ENCODE measurements at regions not wholly inside any gene's neighbourhood (a gene's known extent, or its start where the extent isn't known, plus 50 kb on each side); places are given as distances from the start of the nearest gene placed in this dataset.

DNA sequence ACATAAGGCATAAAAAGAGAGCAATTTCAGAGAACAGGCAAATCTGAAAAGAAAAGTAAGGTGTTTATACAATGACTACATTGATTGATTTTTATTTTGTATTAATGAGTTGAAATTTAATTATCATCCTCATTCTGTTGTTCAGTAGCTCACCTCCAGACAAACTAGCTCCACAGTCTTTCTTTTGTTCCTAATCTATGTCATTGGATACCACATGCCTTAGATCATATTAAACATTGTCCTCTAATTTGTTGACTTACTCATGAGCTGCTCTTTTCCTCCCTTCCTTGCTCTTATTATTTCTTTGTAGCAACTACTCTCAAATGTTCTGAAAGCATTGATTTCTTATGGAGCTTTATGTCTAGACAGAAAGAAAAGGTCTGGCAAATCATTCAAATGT lies 185.5 kb upstream of the ZSWIM2 start:
- in situ Hi-C loops (cut with MboI) (no loop called here), intact Hi-C loops (cut with micrococcal nuclease) (no loop called here)
- Histone ChIP-seq H3K9ac (ENCODE audit: insufficient read depth in 1 of 2, low read depth in 2 of 2, low read length in 2 of 2) (no peak overlapping the region), H3K9me1 (ENCODE audit: control insufficient read depth, insufficient read depth, low read length) (no peaks in the 10 kb centered on the region), H3K4me1 (replicated peaks in 1 of 2; ENCODE audit: control insufficient read depth in 2 of 2, insufficient read depth in 2 of 2, low read length in 2 of 2) (no peaks in the 10 kb centered on the region), H3K27ac (ENCODE audit: extremely low read depth, low read depth, low read length) (no peak overlapping the region), H3K9me3 (replicated peaks; ENCODE audit: control insufficient read depth, insufficient read depth, low read depth, low read length) (no peaks in the 10 kb centered on the region), H3K4me3 (no peak overlapping the region), H3K4me2 (ENCODE audit: insufficient read depth, low read length) (no peak overlapping the region), H2AFZ (ENCODE audit: low read depth, low read length) (no peak overlapping the region), H3K36me3 (ENCODE audit: control insufficient read depth, insufficient read depth, low read length) (no peaks in the 10 kb centered on the region), H3K79me2 (ENCODE audit: control insufficient read depth, insufficient read depth, low read length) (no peaks in the 10 kb centered on the region), H3K27me3 (ENCODE audit: control insufficient read depth in 2 of 2, insufficient read depth in 2 of 2, low read length in 2 of 2) (no peaks in the 10 kb centered on the region), H4K20me1 (replicated peaks; ENCODE audit: control insufficient read depth, insufficient read depth, low read length) (no peaks in the 10 kb centered on the region)
- ChIA-PET CTCF (ENCODE audit: low intra/inter-chr PET ratio) (no interaction called here), POLR2A (no interaction called here)
- ATAC-seq (no peak), FAIRE-seq (no peak), DNase-seq (ENCODE audit: extremely low read depth in 1 of 4, low spot score in 3 of 4) (no peak)
- TF ChIP-seq CBFA2T3 (IDR thresholded peaks at IDR 0.05) (no peak), DLX4 (CRISPR knock-in tag; IDR thresholded peaks at IDR 0.05) (no peak), EZH2 (IDR thresholded peaks at IDR 0.05; ENCODE audit: borderline replicate concordance, low read depth, low read length) (no peak), NR4A1 (CRISPR knock-in tag; IDR thresholded peaks at IDR 0.05) (no peak), NR4A1 (tag; IDR thresholded peaks at IDR 0.05) (no peak), FOXP4 (CRISPR knock-in tag; IDR thresholded peaks at IDR 0.05; ENCODE audit: borderline replicate concordance) (no peak), HOXB6 (CRISPR knock-in tag; IDR thresholded peaks at IDR 0.05; ENCODE audit: borderline replicate concordance) (no peak), TSC22D4 (tag; IDR thresholded peaks at IDR 0.05) (no peak), GTF2F1 (IDR thresholded peaks at IDR 0.05; ENCODE audit: low read depth, low read length) (no peak)
- TF ChIP-seq, protein P1, sequence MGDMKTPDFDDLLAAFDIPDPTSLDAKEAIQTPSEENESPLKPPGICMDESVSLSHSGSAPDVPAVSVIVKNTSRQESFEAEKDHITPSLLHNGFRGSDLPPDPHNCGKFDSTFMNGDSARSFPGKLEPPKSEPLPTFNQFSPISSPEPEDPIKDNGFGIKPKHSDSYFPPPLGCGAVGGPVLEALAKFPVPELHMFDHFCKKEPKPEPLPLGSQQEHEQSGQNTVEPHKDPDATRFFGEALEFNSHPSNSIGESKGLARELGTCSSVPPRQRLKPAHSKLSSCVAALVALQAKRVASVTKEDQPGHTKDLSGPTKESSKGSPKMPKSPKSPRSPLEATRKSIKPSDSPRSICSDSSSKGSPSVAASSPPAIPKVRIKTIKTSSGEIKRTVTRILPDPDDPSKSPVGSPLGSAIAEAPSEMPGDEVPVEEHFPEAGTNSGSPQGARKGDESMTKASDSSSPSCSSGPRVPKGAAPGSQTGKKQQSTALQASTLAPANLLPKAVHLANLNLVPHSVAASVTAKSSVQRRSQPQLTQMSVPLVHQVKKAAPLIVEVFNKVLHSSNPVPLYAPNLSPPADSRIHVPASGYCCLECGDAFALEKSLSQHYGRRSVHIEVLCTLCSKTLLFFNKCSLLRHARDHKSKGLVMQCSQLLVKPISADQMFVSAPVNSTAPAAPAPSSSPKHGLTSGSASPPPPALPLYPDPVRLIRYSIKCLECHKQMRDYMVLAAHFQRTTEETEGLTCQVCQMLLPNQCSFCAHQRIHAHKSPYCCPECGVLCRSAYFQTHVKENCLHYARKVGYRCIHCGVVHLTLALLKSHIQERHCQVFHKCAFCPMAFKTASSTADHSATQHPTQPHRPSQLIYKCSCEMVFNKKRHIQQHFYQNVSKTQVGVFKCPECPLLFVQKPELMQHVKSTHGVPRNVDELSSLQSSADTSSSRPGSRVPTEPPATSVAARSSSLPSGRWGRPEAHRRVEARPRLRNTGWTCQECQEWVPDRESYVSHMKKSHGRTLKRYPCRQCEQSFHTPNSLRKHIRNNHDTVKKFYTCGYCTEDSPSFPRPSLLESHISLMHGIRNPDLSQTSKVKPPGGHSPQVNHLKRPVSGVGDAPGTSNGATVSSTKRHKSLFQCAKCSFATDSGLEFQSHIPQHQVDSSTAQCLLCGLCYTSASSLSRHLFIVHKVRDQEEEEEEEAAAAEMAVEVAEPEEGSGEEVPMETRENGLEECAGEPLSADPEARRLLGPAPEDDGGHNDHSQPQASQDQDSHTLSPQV (IDR thresholded peaks at IDR 0.05) = no peak
- TF ChIP-seq, protein P2, sequence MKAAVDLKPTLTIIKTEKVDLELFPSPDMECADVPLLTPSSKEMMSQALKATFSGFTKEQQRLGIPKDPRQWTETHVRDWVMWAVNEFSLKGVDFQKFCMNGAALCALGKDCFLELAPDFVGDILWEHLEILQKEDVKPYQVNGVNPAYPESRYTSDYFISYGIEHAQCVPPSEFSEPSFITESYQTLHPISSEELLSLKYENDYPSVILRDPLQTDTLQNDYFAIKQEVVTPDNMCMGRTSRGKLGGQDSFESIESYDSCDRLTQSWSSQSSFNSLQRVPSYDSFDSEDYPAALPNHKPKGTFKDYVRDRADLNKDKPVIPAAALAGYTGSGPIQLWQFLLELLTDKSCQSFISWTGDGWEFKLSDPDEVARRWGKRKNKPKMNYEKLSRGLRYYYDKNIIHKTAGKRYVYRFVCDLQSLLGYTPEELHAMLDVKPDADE (conservative IDR thresholded peaks at IDR 0.05; ENCODE audit: control insufficient read depth, low read depth, low read length) = no peak
- BruUV-seq (replicated peaks) = no TSS peak

Measured in K562 (cell line).